GM23248 (cell line): ENCODE measurements at regions not wholly inside any gene's neighbourhood (a gene's known extent, or its start where the extent isn't known, plus 50 kb on each side); places are given as distances from the start of the nearest gene placed in this dataset.

Source experiments
- EZH2 ChIP-seq: fragments of 200-600 bp; sonication (generic); IDR thresholded peaks from 2 replicates; pipeline ENCODE4 v1.6.1; 2018; ENCODE audit warnings: antibody characterized with exemption, mild to moderate bottlenecking; ENCODE audit not compliant: insufficient read depth, poor library complexity, severe bottlenecking
- EZH2phosphoT487 ChIP-seq: fragments of 200-600 bp; sonication (generic); IDR thresholded peaks from 2 replicates; pipeline ENCODE4 v1.6.1; 2018; ENCODE audit warnings: antibody characterized with exemption, moderate library complexity, mild to moderate bottlenecking, low read depth; ENCODE audit not compliant: insufficient read depth

DNA sequence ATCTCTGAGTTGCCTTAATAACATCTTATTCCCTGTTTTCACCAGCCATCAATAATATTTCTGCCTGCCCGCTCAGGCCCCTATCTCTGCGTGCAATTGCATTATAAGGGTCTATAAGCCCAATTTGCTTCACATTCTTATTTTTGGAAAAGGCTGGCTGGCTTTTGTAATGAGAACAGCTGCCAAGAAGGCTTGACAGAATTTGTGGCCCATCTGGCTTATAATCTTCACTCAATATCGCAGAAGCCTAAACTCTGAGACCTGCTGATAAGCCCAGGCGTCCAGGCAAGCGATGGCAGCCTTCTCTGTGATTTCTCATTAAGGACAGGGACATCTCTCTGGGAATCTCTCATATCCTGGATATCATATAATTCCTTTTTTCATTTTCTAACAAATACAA lies 1618.6 kb upstream of the CELF4 start:
- TF ChIP-seq EZH2 (no peak), EZH2phosphoT487 (no peak)
